Stomach (tissue), 4 donors: ENCODE measurements at regions not wholly inside any gene's neighbourhood (a gene's known extent, or its start where the extent isn't known, plus 50 kb on each side); places are given as distances from the start of the nearest gene placed in this dataset.

Experiments used
- POLR2AphosphoS5 ChIP-seq, 3 donors: sonication (generic); formaldehyde crosslinking; IDR thresholded peaks; one replicate each; pipeline ENCODE4 v1.6.1; 2016; ENCODE audit warnings: antibody characterized with exemption in 3 of 3
- TF ChIP-seq, protein P1 (sequence below), 7 experiments: fragments of 450-650 bp in 4 of 7; fragments of 200-600 bp in 3 of 7; sonication (generic) in 3 of 7; IDR thresholded peaks; one replicate each; pipeline ENCODE4 v1.5.1; 2016 to 2019; ENCODE audit warnings: antibody characterized with exemption in 7 of 7, control low read depth in 2 of 7, mild to moderate bottlenecking in 1 of 7

- TF ChIP-seq, protein P1, sequence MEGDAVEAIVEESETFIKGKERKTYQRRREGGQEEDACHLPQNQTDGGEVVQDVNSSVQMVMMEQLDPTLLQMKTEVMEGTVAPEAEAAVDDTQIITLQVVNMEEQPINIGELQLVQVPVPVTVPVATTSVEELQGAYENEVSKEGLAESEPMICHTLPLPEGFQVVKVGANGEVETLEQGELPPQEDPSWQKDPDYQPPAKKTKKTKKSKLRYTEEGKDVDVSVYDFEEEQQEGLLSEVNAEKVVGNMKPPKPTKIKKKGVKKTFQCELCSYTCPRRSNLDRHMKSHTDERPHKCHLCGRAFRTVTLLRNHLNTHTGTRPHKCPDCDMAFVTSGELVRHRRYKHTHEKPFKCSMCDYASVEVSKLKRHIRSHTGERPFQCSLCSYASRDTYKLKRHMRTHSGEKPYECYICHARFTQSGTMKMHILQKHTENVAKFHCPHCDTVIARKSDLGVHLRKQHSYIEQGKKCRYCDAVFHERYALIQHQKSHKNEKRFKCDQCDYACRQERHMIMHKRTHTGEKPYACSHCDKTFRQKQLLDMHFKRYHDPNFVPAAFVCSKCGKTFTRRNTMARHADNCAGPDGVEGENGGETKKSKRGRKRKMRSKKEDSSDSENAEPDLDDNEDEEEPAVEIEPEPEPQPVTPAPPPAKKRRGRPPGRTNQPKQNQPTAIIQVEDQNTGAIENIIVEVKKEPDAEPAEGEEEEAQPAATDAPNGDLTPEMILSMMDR (IDR thresholded peaks at IDR 0.05) = no peak
- no peak for TF ChIP-seq POLR2AphosphoS5 (IDR thresholded peaks at IDR 0.05)
These were observed 954.8 kb downstream of the GBE1 start for GRCh38 chr3:80806673-80807072.
